HG03025 (cell line): ENCODE measurements at regions not wholly inside any gene's neighbourhood (a gene's known extent, or its start where the extent isn't known, plus 50 kb on each side); places are given as distances from the start of the nearest gene placed in this dataset.
"Not testable (repeated sequence)": the region's sequence is repeated elsewhere in the genome, so short reads cannot be mapped to it uniquely, and the experiment has no call there.

ENCODE experiments used
- ATAC-seq: cut with Tn5 transposase; IDR thresholded peaks from one replicate; pipeline ENCODE4 v1.9.1; 2021; ENCODE audit warnings: mild to moderate bottlenecking, moderate library complexity; ENCODE audit not compliant: unreplicated experiment, low FRiP score

GRCh38 chr5:117177302-117177701 is 602.7 kb upstream of the SEMA6A start:
- ATAC-seq = no peak

GRCh38 chr5:117165068-117165467 is 590.4 kb upstream of the SEMA6A start:
- ATAC-seq = no peak

- no peak for ATAC-seq
These were observed 587.2 kb upstream of the SEMA6A start for GRCh38 chr5:117161718-117162335.

- ATAC-seq = no peak
These were observed 585.8 kb upstream of the SEMA6A start for GRCh38 chr5:117160391-117160790.

- ATAC-seq = no peak
These were observed 574.7 kb upstream of the SEMA6A start for GRCh38 chr5:117149312-117149711.

- no peak for ATAC-seq
These were observed 569.5 kb upstream of the SEMA6A start for GRCh38 chr5:117144086-117144485.

- no peak for ATAC-seq
These were observed 568.8 kb upstream of the SEMA6A start for GRCh38 chr5:117143406-117143805.

- ATAC-seq = no peak
These were observed 563.9 kb upstream of the SEMA6A start for GRCh38 chr5:117138523-117138922.

- ATAC-seq = no peak
These were observed 561.2 kb upstream of the SEMA6A start for GRCh38 chr5:117135851-117136250.

- ATAC-seq = no peak
These were observed 558.6 kb upstream of the SEMA6A start for GRCh38 chr5:117133198-117133597.

- no peak for ATAC-seq
These were observed 557.3 kb upstream of the SEMA6A start for GRCh38 chr5:117131876-117132275.

- peak; percentile 89 for ATAC-seq
These were observed 556.5 kb upstream of the SEMA6A start for GRCh38 chr5:117131048-117131679.

- ATAC-seq = no peak
These were observed 543.9 kb upstream of the SEMA6A start for GRCh38 chr5:117118499-117118898.

GRCh38 chr5:117117314-117117713 is 542.7 kb upstream of the SEMA6A start:
- ATAC-seq = not testable (repeated sequence)

- ATAC-seq = no peak
These were observed 535.9 kb upstream of the SEMA6A start for GRCh38 chr5:117110548-117110947.

GRCh38 chr5:117107859-117108258 is 533.2 kb upstream of the SEMA6A start:
- ATAC-seq = no peak

GRCh38 chr5:117103703-117104102 is 529.1 kb upstream of the SEMA6A start:
- no peak for ATAC-seq

- no peak for ATAC-seq
These were observed 528.0 kb upstream of the SEMA6A start for GRCh38 chr5:117102591-117102990.

GRCh38 chr5:117100176-117100575 is 525.6 kb upstream of the SEMA6A start:
- ATAC-seq = no peak

- ATAC-seq = no peak
These were observed 523.5 kb upstream of the SEMA6A start for GRCh38 chr5:117098094-117098493.

GRCh38 chr5:117095346-117096332 is 521.0 kb upstream of the SEMA6A start:
- ATAC-seq = no peak
